GM12892 (cell line): ENCODE measurements at regions not wholly inside any gene's neighbourhood (a gene's known extent, or its start where the extent isn't known, plus 50 kb on each side); places are given as distances from the start of the nearest gene placed in this dataset.

Experiments
- DNase-seq: peaks from one replicate; pipeline ENCODE4 v3.0.0; 2011; ENCODE audit not compliant: insufficient read length
- FAIRE-seq: peaks from 2 replicates; lab custom pipeline; 2011; peaks lifted over from hg19 to GRCh38; lab: Jason Lieb, UNC
- POLR2A ChIP-seq: IDR thresholded peaks from 2 replicates; pipeline ENCODE4 v1.6.1; 2011; ENCODE audit warnings: low read depth, low read length, control low read depth
- POLR2AphosphoS5 ChIP-seq: IDR thresholded peaks from 2 replicates; pipeline ENCODE4 v1.6.1; 2011; ENCODE audit warnings: low read depth, low read length, control low read depth
- TAF1 ChIP-seq: IDR thresholded peaks from 2 replicates; pipeline ENCODE4 v1.6.1; 2011; ENCODE audit warnings: low read depth, mild to moderate bottlenecking, control low read depth, low read length, borderline replicate concordance

GRCh38 chr4:126242679-126243390 lies 928.1 kb downstream of the FAT4 start:
- no peak for DNase-seq
- TF ChIP-seq POLR2AphosphoS5, result no peak
- no peak for TF ChIP-seq POLR2A
- TF ChIP-seq TAF1, result no peak
- no peak for FAIRE-seq

DNA sequence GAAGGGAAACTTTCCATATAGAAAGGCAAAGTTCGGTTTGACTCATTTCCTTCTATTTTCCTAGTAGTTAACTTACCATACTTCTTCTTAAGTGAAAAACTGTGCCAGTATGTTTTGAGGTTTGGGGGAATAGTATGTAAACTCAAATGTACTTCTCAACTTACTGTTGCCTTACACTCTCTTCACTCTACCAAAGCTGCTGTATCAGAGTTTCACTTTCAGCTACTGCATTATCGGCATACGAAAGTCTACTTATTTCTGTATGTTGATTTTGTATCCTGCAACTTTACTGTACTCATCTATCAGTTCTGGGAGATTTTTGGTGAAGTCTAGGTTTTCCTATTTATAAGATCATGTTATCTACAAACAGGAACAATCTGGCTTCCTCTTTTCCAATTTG lies 932.7 kb downstream of the FAT4 start:
- TF ChIP-seq POLR2A, result no peak
- no peak for TF ChIP-seq POLR2AphosphoS5
- no peak for TF ChIP-seq TAF1
- DNase-seq (no peak), FAIRE-seq (no peak)

- no peak for TF ChIP-seq POLR2AphosphoS5
- no peak for TF ChIP-seq POLR2A
- no peak for TF ChIP-seq TAF1
- FAIRE-seq, result no peak
These were observed 935.3 kb downstream of the FAT4 start for GRCh38 chr4:126250006-126250405.

DNA sequence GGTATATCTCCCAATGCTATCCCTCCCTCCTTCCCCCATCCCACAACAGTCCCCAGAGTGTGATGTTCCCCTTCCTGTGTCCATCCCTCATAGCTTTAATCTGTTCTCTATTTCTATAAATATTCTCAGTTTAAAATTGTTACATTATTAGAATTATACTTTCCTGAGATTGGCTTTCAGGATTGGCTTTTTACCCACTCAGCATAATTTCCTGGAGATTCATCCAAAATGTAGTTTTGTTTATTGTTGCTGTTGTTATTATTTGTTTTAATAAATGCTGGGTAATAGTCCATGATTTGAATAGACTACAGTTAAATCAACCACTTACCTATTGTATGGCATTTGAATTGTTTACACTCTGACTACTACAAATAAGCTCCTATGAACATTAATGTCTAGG lies 936.4 kb downstream of the FAT4 start:
- TF ChIP-seq POLR2A, result no peak
- TF ChIP-seq TAF1, result no peak
- TF ChIP-seq POLR2AphosphoS5, result no peak
- FAIRE-seq, result no peak
- no peak for DNase-seq

More at GRCh38 chr4:126250006-126250405, 935.3 kb downstream of the FAT4 start:
- DNase-seq, result no peak

GRCh38 chr4:126262665-126263064 lies 947.9 kb downstream of the FAT4 start:
- no peak for TF ChIP-seq POLR2A
- TF ChIP-seq TAF1, result no peak
- TF ChIP-seq POLR2AphosphoS5, result no peak
- FAIRE-seq (no peak), DNase-seq (no peak)

GRCh38 chr4:126264839-126265238 lies 950.1 kb downstream of the FAT4 start:
- FAIRE-seq (no peak), DNase-seq (no peak)
- TF ChIP-seq POLR2A (no peak), POLR2AphosphoS5 (no peak), TAF1 (no peak)

DNA sequence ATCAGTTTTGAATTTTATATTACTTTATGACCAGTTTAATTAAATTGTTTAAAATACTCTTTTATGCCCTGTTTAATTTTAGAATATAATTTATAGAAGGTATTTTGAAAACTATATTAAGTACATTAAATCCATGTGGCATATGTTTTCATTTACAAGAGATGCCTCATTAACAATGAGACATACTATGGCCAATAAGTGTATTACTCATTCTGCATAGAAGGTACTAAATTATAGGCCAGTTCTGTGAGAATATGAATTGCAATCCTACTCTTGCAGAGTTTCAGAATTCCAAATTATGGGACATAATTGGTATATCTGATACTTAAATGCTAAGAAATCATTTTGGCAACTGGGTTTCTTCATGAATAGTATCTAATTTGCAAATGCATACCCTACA lies 951.1 kb downstream of the FAT4 start:
- no peak for TF ChIP-seq POLR2AphosphoS5
- TF ChIP-seq TAF1, result no peak
- TF ChIP-seq POLR2A, result no peak
- no peak for DNase-seq
- no peak for FAIRE-seq

GRCh38 chr4:126267689-126268088 lies 952.9 kb downstream of the FAT4 start:
- DNase-seq (no peak), FAIRE-seq (no peak)
- TF ChIP-seq POLR2AphosphoS5 (no peak), POLR2A (no peak), TAF1 (no peak)

- no peak for FAIRE-seq
- TF ChIP-seq POLR2A (no peak), TAF1 (no peak), POLR2AphosphoS5 (no peak)
- no peak for DNase-seq
These were observed 953.4 kb downstream of the FAT4 start for GRCh38 chr4:126268106-126268505.

- FAIRE-seq, result no peak
- no peak for TF ChIP-seq POLR2A
- TF ChIP-seq TAF1, result no peak
- TF ChIP-seq POLR2AphosphoS5, result no peak
- no peak for DNase-seq
These were observed 954.4 kb downstream of the FAT4 start for GRCh38 chr4:126269106-126269505.

DNA sequence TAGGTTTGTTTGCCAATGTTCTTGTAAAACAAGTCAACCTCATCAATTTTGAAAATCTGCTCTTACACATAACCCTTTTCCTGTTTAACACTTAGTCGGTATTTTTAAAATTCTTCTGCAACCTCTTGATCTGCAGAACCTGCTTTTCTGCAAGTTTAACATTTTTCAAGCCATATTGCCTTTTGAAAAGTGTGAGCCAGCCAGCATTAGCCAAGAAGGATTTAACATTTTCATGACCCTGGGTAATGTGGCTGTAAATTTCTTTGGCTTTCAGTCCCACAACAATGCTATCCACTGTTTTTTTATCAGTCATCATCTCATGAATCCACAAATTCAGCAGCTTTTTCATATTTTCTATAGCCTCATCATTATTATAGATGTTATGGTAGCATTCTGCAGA lies 956.5 kb downstream of the FAT4 start:
- TF ChIP-seq POLR2A, result no peak
- TF ChIP-seq POLR2AphosphoS5, result no peak
- TF ChIP-seq TAF1, result no peak
- FAIRE-seq (no peak), DNase-seq (no peak)

GRCh38 chr4:126273746-126274145 lies 959.0 kb downstream of the FAT4 start:
- TF ChIP-seq TAF1, result no peak
- FAIRE-seq (no peak), DNase-seq (no peak)
